ENCODE measurements at regions not wholly inside any gene's neighbourhood (a gene's known extent, or its start where the extent isn't known, plus 50 kb on each side); places are given as distances from the start of the nearest gene placed in this dataset.
"Not testable (repeated sequence)": the region's sequence is repeated elsewhere in the genome, so short reads cannot be mapped to it uniquely, and the experiment has no call there.

GRCh38 chr3:156043832-156044633 is 76.3 kb upstream of the KCNAB1 start:
- FAIRE-seq; DNase-seq (ENCODE audit: low spot score in 2 of 2): not testable (repeated sequence)

- no peak for FAIRE-seq
- DNase-seq (ENCODE audit: low spot score in 2 of 2) = no peak
Measured at GRCh38 chr3:156044634-156044975, 75.8 kb upstream of the KCNAB1 start.

DNA sequence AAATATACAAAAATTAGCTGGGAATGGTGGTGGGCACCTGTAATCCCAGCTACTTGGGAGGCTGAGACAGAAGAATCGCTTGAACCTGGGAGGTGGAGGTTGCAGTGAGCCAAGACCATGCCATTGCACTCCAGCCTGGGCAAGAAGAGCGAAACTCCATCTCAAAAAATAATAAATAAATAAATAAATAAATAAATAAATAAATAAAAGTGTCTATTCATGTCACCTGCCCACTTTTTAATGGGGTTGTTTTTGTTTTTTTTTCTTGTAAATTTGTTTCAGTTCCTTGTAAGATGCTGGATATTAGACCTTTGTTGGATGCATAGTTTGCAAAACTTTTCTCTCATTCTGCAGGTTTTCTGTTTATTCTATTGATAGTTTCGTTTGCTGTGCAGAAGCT is 71.9 kb upstream of the KCNAB1 start:
- not testable (repeated sequence) for FAIRE-seq; DNase-seq (ENCODE audit: low spot score in 2 of 2)

- no peak for FAIRE-seq
- no peak for DNase-seq (ENCODE audit: low spot score in 2 of 2)
Measured at GRCh38 chr3:156050918-156051317, 69.5 kb upstream of the KCNAB1 start.

- DNase-seq (ENCODE audit: low spot score in 2 of 2) (no peak), FAIRE-seq (no peak)
Measured at GRCh38 chr3:156051651-156052050, 68.7 kb upstream of the KCNAB1 start.

GRCh38 chr3:156052115-156052514 is 68.3 kb upstream of the KCNAB1 start:
- no peak for FAIRE-seq

GRCh38 chr3:156059950-156060501 is 60.4 kb upstream of the KCNAB1 start:
- DNase-seq (ENCODE audit: low spot score in 2 of 2) (no peak), FAIRE-seq (peak; percentile 33)

More at GRCh38 chr3:156052115-156052514, 68.3 kb upstream of the KCNAB1 start:
- DNase-seq (ENCODE audit: low spot score in 2 of 2) = no peak

- DNase-seq (ENCODE audit: low spot score in 2 of 2); FAIRE-seq: not testable (repeated sequence)
Measured at GRCh38 chr3:156068151-156068550, 52.2 kb upstream of the KCNAB1 start.

DNA sequence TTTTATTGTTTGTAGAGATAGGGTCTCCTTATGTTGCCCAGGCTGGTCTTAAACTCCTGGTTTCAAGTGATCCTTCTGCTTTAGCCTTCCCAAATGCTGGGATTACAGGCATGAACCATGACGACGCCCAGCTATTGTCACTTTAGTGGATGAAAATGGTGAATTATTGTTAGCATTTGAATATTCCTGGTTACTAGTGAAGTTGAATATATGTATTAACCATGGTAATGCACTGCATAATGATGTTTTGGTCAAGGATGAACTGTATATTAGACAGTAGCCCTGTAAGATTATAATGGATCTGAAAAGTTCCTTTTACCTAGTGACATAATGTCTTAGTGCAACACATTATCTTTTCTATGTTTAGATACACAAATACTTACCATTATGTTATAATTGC is 50.4 kb upstream of the KCNAB1 start:
- FAIRE-seq = no peak
- DNase-seq (ENCODE audit: low spot score in 2 of 2) = no peak
